ENCODE measurements at regions not wholly inside any gene's neighbourhood (a gene's known extent, or its start where the extent isn't known, plus 50 kb on each side); places are given as distances from the start of the nearest gene placed in this dataset.

DNA sequence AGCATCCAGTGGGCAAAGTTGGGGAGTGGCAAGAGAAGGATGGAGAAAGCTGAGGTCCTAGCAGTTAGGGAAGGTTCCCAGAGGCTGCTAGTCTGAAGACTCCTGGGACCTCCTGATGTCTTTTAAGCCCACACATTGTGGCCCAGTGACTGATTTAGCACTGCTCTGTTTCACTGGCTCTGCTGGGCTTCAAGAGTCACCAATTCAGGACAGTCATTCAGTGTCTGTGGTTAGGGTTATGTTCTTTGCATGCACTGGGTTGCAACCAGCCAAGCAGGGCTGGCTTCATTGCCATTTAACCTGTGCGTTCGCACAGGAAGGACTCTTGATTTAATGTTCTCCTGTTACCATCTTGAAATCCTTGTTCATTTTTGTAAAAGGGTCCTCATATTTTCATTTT, 199.2 kb downstream of the ICOS start:
- Histone ChIP-seq H3K4me1 (no peaks in the 10 kb centered on the region), H3K27ac (no peak overlapping the region), H3K4me3 (no peak overlapping the region), H3K27me3 (no peaks in the 10 kb centered on the region), H3K9me3 (no peaks in the 10 kb centered on the region), H3K36me3 (no peaks in the 10 kb centered on the region)
- TF ChIP-seq, protein P1, sequence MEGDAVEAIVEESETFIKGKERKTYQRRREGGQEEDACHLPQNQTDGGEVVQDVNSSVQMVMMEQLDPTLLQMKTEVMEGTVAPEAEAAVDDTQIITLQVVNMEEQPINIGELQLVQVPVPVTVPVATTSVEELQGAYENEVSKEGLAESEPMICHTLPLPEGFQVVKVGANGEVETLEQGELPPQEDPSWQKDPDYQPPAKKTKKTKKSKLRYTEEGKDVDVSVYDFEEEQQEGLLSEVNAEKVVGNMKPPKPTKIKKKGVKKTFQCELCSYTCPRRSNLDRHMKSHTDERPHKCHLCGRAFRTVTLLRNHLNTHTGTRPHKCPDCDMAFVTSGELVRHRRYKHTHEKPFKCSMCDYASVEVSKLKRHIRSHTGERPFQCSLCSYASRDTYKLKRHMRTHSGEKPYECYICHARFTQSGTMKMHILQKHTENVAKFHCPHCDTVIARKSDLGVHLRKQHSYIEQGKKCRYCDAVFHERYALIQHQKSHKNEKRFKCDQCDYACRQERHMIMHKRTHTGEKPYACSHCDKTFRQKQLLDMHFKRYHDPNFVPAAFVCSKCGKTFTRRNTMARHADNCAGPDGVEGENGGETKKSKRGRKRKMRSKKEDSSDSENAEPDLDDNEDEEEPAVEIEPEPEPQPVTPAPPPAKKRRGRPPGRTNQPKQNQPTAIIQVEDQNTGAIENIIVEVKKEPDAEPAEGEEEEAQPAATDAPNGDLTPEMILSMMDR (IDR thresholded peaks at IDR 0.05) = no peak
- no peak for TF ChIP-seq POLR2A (IDR thresholded peaks at IDR 0.05)
- DNase-seq = no peak
- intact Hi-C loops (cut with DNase I; ENCODE audit: low total_unique reads) = no loop called here

GRCh38 chr2:204138206-204138605, 201.6 kb downstream of the ICOS start:
- H3K27ac ChIP-seq = no peak overlapping the region
- DNase-seq = no peak
- H3K36me3 ChIP-seq = no peaks in the 10 kb centered on the region
- TF ChIP-seq, protein P1 (IDR thresholded peaks at IDR 0.05) = no peak
- TF ChIP-seq POLR2A (IDR thresholded peaks at IDR 0.05) = no peak
- no peak overlapping the region for H3K4me3 ChIP-seq
- H3K4me1 ChIP-seq = no peaks in the 10 kb centered on the region
- no peaks in the 10 kb centered on the region for H3K27me3 ChIP-seq
- H3K9me3 ChIP-seq = no peaks in the 10 kb centered on the region
- intact Hi-C loops (cut with DNase I; ENCODE audit: low total_unique reads) = no loop called here

DNA sequence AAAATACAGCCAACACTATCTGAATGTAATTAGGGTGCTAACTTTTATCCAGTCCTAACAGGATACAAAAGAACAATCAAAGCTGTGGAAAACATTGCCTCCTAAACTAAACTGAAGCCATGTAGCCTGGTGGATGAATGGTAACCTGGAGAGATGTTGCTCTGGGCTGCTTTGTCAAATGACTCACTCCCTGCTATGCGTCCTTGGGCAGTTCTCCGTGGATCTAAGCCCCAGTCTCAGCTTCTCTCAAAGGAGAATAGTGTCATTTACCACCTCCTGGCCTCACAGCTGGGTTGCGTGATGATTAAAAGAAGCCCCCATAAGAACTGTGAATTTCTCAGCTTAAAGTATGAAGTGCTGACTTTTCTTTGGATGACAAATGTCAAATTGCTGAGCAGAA, 203.7 kb downstream of the ICOS start:
- intact Hi-C loops (cut with DNase I; ENCODE audit: low total_unique reads) = no loop called here
- no peak for DNase-seq
- TF ChIP-seq, protein P1 (IDR thresholded peaks at IDR 0.05) = no peak
- no peak for TF ChIP-seq POLR2A (IDR thresholded peaks at IDR 0.05)

GRCh38 chr2:204143216-204144014, 206.9 kb downstream of the ICOS start:
- no peak overlapping the region for H3K27ac ChIP-seq
- H3K27me3 ChIP-seq = no peaks in the 10 kb centered on the region
- no peak for TF ChIP-seq POLR2A (IDR thresholded peaks at IDR 0.05)
- TF ChIP-seq, protein P1 (IDR thresholded peaks at IDR 0.05) = no peak
- DNase-seq = no peak
- no peak overlapping the region for H3K4me3 ChIP-seq
- intact Hi-C loops (cut with DNase I; ENCODE audit: low total_unique reads) = no loop called here
- no peaks in the 10 kb centered on the region for H3K4me1 ChIP-seq
- no peaks in the 10 kb centered on the region for H3K9me3 ChIP-seq
- no peaks in the 10 kb centered on the region for H3K36me3 ChIP-seq

More for the DNA sequence above, 203.7 kb downstream of the ICOS start:
- H3K27me3 ChIP-seq = no peaks in the 10 kb centered on the region
- no peak overlapping the region for H3K4me3 ChIP-seq
- no peak overlapping the region for H3K27ac ChIP-seq
- no peaks in the 10 kb centered on the region for H3K36me3 ChIP-seq
- H3K9me3 ChIP-seq = no peaks in the 10 kb centered on the region
- no peaks in the 10 kb centered on the region for H3K4me1 ChIP-seq

GRCh38 chr2:204144492-204144891, 207.9 kb downstream of the ICOS start:
- no peaks in the 10 kb centered on the region for H3K27me3 ChIP-seq
- intact Hi-C loops (cut with DNase I; ENCODE audit: low total_unique reads) = no loop called here
- H3K4me1 ChIP-seq = no peaks in the 10 kb centered on the region
- H3K36me3 ChIP-seq = no peaks in the 10 kb centered on the region
- no peaks in the 10 kb centered on the region for H3K9me3 ChIP-seq
- no peak for DNase-seq
- H3K27ac ChIP-seq = no peak overlapping the region
- no peak overlapping the region for H3K4me3 ChIP-seq
- TF ChIP-seq, protein P1 (IDR thresholded peaks at IDR 0.05) = no peak

All from uterus (tissue), 3 donors.